A673 (cell line): ENCODE measurements at regions not wholly inside any gene's neighbourhood (a gene's known extent, or its start where the extent isn't known, plus 50 kb on each side); places are given as distances from the start of the nearest gene placed in this dataset.

Source experiments
- BruUV-seq: library from RNA; stranded (reverse); fragments of 400-500 nt; replicated peaks from 2 replicates; lab custom pipeline; 2021; lab: Mats Ljungman, UMichigan
- CTCF ChIA-PET: fragments of 300-600 bp; sonication (Branson Sonifier 250); formaldehyde crosslinking; loops from one replicate; lab custom pipeline; 2022; ENCODE audit warnings: antibody characterized with exemption; lab: Charles Lee
- POLR2A ChIA-PET: fragments of 300-600 bp; sonication (Branson Sonifier 250); formaldehyde crosslinking; loops from one replicate; lab custom pipeline; 2022; ENCODE audit warnings: antibody characterized with exemption; ENCODE audit not compliant: low non-redundant PET; lab: Charles Lee
- DNase-seq: peaks from one replicate; pipeline ENCODE4 v3.0.0-alpha.2; 2015; ENCODE audit warnings: low spot score
- H3K27ac ChIP-seq: fragments of 200-600 bp; sonication (generic); 2 replicates; pipeline ENCODE4 v1.5.1; 2016; ENCODE audit warnings: mixed run types, low read depth, mild to moderate bottlenecking, mixed read lengths, antibody characterized with exemption, low read length; ENCODE audit not compliant: poor library complexity, severe bottlenecking
- H3K27me3 ChIP-seq: fragments of 200-600 bp; sonication (generic); replicated peaks from 2 replicates; pipeline ENCODE4 v1.6.1; 2017; ENCODE audit warnings: mixed run types, low read depth, mild to moderate bottlenecking, mixed read lengths, antibody characterized with exemption, low read length; ENCODE audit not compliant: insufficient read depth, poor library complexity
- H3K36me3 ChIP-seq: fragments of 200-600 bp; sonication (generic); 2 replicates; pipeline ENCODE4 v1.6.1; 2016; ENCODE audit warnings: mixed run types, mild to moderate bottlenecking, mixed read lengths, antibody characterized with exemption, low read length; ENCODE audit not compliant: insufficient read depth, poor library complexity, severe bottlenecking
- H3K4me1 ChIP-seq: fragments of 200-600 bp; sonication (generic); 2 replicates; pipeline ENCODE4 v1.6.1; 2017; ENCODE audit warnings: mixed run types, mild to moderate bottlenecking, mixed read lengths, antibody characterized with exemption, low read length; ENCODE audit not compliant: insufficient read depth, poor library complexity, severe bottlenecking
- H3K4me3 ChIP-seq: fragments of 200-600 bp; sonication (generic); 2 replicates; pipeline ENCODE4 v1.5.1; 2016; ENCODE audit warnings: low read depth, mixed run types, mild to moderate bottlenecking, mixed read lengths, low read length; ENCODE audit not compliant: poor library complexity, severe bottlenecking
- H3K9me3 ChIP-seq: fragments of 200-600 bp; sonication (generic); 2 replicates; pipeline ENCODE4 v1.6.1; 2016; ENCODE audit warnings: mixed run types, low read depth, mild to moderate bottlenecking, mixed read lengths, antibody characterized with exemption, low read length; ENCODE audit not compliant: poor library complexity, severe bottlenecking
- EZH2 ChIP-seq: fragments of 200-600 bp; sonication (generic); IDR thresholded peaks from 2 replicates; pipeline ENCODE4 v1.6.1; 2017; ENCODE audit warnings: borderline replicate concordance, low read depth, mild to moderate bottlenecking, mixed read lengths, antibody characterized with exemption, low read length; ENCODE audit not compliant: poor library complexity, severe bottlenecking
- intact Hi-C: fragments of 100-400 bp; cut with micrococcal nuclease; formaldehyde crosslinking; loops from one replicate; pipeline ENCODE4 v1.10.0; 2022; ENCODE audit not compliant: unreplicated experiment
- TF ChIP-seq, protein P1 (sequence below): fragments of 300-800, 200-600 bp; sonication (generic); conservative IDR thresholded peaks from 2 replicates; pipeline ENCODE4 v1.5.1; 2017; ENCODE audit warnings: low read depth, mild to moderate bottlenecking, antibody characterized with exemption, low read length, moderate library complexity, mixed read lengths

DNA sequence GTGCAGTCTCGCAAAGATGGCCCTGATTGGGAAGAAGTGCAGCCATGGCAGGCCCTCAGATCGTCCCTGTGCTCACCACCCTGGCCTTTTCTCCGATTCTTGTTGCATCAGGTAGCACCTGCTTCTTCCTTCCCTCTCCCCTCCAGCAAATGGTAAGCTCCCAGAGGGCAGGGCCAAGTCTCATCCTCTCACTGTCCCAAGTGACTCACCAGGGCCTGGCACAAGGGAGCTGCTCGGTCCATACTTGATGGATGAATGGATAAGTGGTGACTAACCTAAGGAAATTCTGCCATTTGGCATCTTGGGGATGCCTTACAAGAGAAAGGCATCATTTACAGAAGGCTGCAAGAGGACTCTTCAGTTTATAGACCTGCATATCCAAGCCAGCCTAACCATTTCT lies 84.9 kb downstream of the ZIC5 start:
- CTCF ChIA-PET, result no interaction called here
- TF ChIP-seq, protein P1, sequence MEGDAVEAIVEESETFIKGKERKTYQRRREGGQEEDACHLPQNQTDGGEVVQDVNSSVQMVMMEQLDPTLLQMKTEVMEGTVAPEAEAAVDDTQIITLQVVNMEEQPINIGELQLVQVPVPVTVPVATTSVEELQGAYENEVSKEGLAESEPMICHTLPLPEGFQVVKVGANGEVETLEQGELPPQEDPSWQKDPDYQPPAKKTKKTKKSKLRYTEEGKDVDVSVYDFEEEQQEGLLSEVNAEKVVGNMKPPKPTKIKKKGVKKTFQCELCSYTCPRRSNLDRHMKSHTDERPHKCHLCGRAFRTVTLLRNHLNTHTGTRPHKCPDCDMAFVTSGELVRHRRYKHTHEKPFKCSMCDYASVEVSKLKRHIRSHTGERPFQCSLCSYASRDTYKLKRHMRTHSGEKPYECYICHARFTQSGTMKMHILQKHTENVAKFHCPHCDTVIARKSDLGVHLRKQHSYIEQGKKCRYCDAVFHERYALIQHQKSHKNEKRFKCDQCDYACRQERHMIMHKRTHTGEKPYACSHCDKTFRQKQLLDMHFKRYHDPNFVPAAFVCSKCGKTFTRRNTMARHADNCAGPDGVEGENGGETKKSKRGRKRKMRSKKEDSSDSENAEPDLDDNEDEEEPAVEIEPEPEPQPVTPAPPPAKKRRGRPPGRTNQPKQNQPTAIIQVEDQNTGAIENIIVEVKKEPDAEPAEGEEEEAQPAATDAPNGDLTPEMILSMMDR, result no peak
- no peak for TF ChIP-seq EZH2
- no peak overlapping the region for H3K4me3 ChIP-seq
- no peaks in the 10 kb centered on the region for H3K27me3 ChIP-seq
- no peak for DNase-seq
- POLR2A ChIA-PET, result no interaction called here
- intact Hi-C loops, result no loop called here
- no peak overlapping the region for H3K27ac ChIP-seq
- no peaks in the 10 kb centered on the region for H3K4me1 ChIP-seq
- H3K36me3 ChIP-seq, result no peaks in the 10 kb centered on the region
- BruUV-seq, result no TSS peak
- no peaks in the 10 kb centered on the region for H3K9me3 ChIP-seq

DNA sequence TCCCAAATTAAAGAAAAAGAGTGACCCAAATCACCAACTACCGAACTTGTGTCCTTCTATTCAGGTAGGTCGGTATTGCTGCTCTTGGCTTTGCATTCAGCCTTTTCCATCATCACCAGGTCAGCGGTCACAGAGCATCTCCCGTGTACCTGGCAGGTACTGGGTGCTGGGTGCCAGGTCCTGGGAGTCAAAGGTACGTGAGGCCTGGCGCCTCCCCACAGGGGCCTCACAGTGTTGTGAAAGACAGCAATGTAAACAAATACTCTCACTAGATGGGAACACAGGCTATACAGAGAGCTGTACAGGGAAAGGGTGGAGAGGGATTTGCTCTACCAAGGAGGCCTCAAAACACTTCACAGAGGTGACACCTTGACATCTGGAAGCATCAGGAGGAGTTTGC lies 86.7 kb downstream of the ZIC5 start:
- CTCF ChIA-PET, result no interaction called here
- Histone ChIP-seq H3K9me3 (no peaks in the 10 kb centered on the region), H3K27ac (no peak overlapping the region), H3K36me3 (no peaks in the 10 kb centered on the region), H3K27me3 (no peaks in the 10 kb centered on the region), H3K4me3 (no peak overlapping the region), H3K4me1 (no peaks in the 10 kb centered on the region)
- DNase-seq, result no peak
- POLR2A ChIA-PET, result no interaction called here
- BruUV-seq, result no TSS peak
- TF ChIP-seq, protein P1, result no peak
- no peak for TF ChIP-seq EZH2
- intact Hi-C loops, result no loop called here

DNA sequence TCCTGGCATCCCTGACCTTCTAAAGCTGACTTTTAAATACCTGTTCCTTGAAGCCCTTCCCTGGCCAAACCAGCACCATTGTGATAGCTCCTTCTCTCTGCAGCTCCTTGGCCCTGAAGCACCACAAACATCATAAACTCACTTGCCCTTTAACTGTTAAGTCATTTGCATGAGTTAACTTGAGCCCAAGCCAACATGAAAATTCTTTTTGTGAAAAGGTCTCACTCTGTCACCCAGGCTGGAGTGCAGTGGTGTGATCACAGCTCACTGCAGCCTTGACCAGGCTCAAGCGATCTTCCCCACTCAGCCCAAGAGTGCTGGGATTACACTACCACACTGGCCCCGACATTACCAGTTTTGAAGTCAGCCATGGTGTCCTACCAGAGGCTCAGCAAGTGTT lies 87.8 kb downstream of the ZIC5 start:
- no TSS peak for BruUV-seq
- ChIA-PET CTCF (no interaction called here), POLR2A (no interaction called here)
- Histone ChIP-seq H3K27ac (no peak overlapping the region), H3K4me3 (no peak overlapping the region), H3K9me3 (no peaks in the 10 kb centered on the region), H3K27me3 (no peaks in the 10 kb centered on the region), H3K4me1 (no peaks in the 10 kb centered on the region), H3K36me3 (no peaks in the 10 kb centered on the region)
- TF ChIP-seq, protein P1, result no peak
- no peak for TF ChIP-seq EZH2
- no peak for DNase-seq
- intact Hi-C loops, result no loop called here
